HG03175 (cell line): ENCODE measurements at regions not wholly inside any gene's neighbourhood (a gene's known extent, or its start where the extent isn't known, plus 50 kb on each side); places are given as distances from the start of the nearest gene placed in this dataset.

Experiments
- ATAC-seq: cut with Tn5 transposase; IDR thresholded peaks from one replicate; pipeline ENCODE4 v1.9.1; 2021; ENCODE audit warnings: mild to moderate bottlenecking, moderate library complexity; ENCODE audit not compliant: unreplicated experiment

DNA sequence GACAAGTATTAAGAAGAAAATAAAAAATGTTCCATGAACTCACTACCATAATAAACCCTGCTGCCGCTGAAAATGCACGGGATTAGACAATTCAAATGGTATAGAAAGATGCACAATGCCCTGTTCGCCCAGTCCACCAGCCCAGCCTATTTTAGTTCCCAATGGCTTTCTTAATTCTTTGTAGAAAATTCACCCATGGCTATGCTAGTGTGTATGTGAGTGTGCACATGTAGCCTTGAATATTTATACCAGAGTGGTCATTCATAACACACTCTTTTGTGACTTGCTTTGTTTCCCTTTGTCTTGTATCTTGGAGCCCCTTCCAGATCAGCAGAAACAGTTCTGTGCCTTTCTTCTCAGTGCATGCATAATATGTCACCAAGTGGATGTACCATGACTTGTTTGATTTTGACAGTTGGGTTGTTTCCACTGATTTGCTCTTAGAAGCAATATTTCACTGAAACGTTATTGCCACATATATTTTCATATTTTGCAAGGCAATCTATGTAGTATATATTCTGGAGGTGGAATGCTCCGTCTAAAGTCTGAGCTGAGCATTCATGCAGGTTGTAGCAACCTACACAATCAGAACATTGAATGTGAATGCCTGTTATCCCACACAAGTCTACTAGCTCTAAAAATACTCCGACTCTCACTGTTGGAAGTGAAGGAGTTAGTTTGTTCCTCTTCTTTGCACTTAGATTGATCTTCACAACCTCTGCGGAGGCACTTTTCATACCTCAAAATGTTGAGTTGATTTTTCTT lies 383.0 kb upstream of the EEF2KMT start:
- no peak for ATAC-seq

GRCh38 chr16:5479926-5480325 lies 382.3 kb upstream of the EEF2KMT start:
- ATAC-seq = no peak

DNA sequence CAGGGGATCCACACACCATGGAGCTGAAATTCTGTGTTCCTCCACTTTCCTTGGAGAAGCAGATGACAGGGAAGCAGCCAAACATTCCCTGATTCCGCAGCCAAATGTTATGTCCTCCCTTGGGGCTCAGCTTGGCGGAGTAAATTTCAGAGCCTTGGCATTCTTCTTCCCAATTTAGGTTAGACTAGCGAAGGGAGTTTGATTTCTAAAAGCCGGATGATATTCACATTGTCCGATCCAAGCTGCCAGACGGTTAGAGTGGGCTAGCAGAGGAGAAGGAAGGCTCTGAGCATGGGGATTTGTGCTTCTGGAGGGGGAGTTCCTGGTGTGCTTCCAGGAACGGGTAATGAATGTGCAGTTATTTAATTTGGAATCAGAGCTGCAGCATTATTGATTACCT lies 380.4 kb upstream of the EEF2KMT start:
- ATAC-seq = no peak

GRCh38 chr16:5477251-5477650 lies 379.7 kb upstream of the EEF2KMT start:
- ATAC-seq = no peak

GRCh38 chr16:5472552-5472951 lies 375.0 kb upstream of the EEF2KMT start:
- ATAC-seq = no peak

- no peak for ATAC-seq
These were observed 370.9 kb upstream of the EEF2KMT start for GRCh38 chr16:5468488-5468887.

DNA sequence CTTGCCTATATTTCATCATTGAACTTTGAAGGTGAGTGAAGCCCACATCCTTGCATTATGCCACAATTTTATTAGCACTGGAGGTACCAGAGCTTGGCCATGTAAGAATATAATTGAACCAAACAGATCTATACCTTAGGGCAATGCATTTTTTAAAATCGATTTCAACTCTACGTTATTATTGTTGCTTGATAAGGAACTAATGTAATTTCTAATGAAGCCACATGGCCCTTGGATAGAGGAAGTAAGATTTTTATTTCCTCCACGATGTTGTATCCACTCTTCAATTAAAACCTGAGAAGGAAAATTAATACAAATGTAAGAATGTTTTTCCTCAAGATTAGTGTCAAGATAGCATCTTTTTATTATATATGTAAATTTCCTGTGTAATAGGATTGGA lies 370.0 kb upstream of the EEF2KMT start:
- no peak for ATAC-seq

- no peak for ATAC-seq
These were observed 369.0 kb upstream of the EEF2KMT start for GRCh38 chr16:5466551-5466950.

- ATAC-seq = no peak
These were observed 368.1 kb upstream of the EEF2KMT start for GRCh38 chr16:5465714-5466113.

DNA sequence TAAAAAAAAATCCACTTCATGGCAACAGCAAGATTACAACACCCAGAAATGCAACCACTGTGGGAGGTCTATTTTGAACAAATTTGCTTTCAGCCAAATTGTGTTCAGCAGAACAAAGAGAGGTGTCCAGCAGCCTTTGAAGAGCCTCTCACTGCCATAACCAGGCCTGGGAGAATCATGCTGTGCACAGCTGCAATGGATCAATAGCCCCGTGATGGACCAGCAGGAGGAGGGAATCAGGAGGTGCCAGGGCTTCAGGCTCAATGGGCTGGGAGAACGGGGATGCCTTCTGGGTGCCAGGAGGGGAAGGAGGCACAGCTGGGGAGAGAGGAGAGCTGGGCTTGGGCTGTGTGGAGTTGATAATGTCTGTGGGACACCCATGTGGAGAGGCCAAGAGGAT lies 366.2 kb upstream of the EEF2KMT start:
- no peak for ATAC-seq

DNA sequence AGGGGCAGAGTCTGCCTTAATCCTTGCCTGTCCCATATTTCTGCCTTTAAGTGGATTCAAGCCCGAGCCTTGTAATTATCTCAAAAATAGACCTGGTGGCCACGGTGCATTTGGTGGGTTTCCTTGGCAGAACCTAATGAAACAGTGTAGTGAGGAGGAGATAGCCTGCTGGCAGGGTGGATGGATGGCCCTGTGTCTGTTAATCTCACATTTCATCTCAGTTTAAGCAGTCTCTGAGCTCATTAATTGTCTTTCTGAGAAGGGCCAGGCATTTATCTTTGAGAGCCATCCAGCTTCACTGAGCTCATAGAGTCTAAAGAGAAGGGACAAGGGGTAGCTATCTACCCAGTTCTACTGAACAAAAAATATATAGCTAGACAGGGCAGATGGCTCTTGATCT lies 364.0 kb upstream of the EEF2KMT start:
- ATAC-seq = no peak

- ATAC-seq = no peak
These were observed 363.5 kb upstream of the EEF2KMT start for GRCh38 chr16:5461141-5461540.

GRCh38 chr16:5460701-5461100 lies 363.1 kb upstream of the EEF2KMT start:
- ATAC-seq = no peak

DNA sequence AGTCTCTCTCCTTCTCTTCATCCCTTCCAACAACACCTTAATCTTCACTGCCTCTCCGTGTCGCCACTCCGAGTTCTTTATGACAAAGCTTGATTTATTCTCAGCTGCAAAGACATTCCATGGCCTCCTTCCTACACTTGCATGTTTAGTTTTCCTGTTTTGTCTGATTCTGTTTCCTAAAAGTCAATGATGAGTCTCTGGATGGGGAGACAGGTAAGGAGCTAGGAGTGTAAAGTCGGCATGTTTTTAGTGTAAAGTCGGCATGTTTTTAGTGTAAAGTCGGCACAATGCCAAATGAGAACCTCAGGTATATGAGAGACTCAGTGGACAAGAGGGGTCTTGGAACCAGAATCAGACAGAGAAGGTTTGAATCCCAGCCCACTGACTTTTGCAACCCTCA lies 362.3 kb upstream of the EEF2KMT start:
- ATAC-seq = no peak

- ATAC-seq = no peak
These were observed 357.5 kb upstream of the EEF2KMT start for GRCh38 chr16:5455110-5455509.

GRCh38 chr16:5454349-5454748 lies 356.8 kb upstream of the EEF2KMT start:
- no peak for ATAC-seq

DNA sequence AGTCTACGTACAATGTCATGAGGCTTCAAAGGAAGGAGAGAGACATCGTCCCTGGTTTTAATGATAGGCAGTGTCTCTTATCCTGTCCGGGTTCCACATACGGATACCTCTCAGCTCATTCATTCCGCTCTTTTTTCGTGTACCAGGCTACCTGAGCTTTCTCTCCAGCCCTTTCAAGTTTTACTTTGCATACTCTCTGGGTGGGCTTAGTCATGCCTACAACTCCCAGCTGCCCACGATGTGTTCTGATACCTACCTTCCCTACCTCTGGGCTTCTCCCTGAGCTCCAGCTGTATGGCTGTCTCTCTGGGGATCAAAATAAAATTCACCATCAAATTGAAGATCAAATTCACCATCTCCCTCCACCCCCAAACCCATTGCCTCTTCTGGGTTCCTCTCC lies 354.0 kb upstream of the EEF2KMT start:
- ATAC-seq = no peak

GRCh38 chr16:5450409-5451104 lies 353.0 kb upstream of the EEF2KMT start:
- no peak for ATAC-seq

DNA sequence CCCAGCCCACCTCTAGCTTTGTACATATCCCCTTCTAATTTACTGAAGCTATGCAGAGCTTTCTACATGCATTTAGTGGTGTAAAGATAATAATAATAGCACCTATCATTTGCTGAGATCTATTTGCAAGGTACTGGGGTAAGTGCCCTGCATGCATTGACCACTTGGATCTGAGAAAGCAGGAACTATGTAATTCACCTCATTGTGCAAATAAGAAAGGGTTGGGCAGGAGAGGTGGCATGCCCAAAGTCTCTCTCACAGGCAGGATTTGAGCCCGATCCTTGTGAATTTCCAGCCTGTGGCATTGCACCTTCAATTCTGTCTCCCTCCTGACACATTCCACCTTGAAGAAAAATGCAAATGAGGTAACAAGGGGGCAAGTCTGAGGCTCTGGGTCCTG lies 352.3 kb upstream of the EEF2KMT start:
- no peak for ATAC-seq

DNA sequence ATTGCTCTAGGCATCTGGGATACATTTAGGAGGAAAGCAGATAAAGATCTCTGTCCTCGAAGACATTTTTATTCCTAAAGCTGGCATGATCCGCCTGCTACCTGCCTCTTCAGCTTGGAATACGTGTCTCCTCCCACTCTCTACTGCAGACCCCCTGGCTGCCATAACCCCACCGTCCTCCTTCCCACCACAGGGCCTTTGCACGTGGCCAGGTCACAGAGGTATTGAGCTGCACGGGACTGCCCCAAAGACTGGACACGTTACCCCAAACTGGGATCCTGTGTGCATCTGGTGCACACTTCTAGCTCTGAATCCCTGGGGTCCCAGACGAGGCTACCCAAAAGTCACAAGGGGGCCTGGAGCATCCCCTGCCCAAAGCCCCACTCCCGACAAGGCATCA lies 351.2 kb upstream of the EEF2KMT start:
- ATAC-seq = no peak

DNA sequence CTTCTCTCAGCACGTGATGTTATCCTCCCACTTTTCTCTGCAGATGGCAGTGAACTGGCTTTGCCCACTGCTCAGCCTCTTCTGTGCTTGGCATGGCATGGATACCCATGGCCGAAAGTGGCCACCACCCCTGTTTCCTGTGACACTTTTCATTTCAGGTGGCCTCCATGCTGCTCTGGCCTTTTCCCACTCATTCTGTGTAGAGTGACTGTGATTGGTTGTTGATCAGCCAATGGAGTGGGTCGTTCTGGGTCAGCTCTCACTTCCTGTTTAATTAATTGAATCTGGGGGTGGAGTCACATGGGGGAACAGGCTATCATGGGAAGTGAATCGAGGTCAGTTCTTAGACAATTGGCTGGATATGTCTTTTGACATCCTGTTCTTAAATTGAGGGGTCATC lies 350.1 kb upstream of the EEF2KMT start:
- ATAC-seq = no peak

- ATAC-seq = no peak
These were observed 349.1 kb upstream of the EEF2KMT start for GRCh38 chr16:5446623-5447240.
